ENCODE measurements at regions not wholly inside any gene's neighbourhood (a gene's known extent, or its start where the extent isn't known, plus 50 kb on each side); places are given as distances from the start of the nearest gene placed in this dataset.

GRCh38 chrX:85630901-85631300 is 251.4 kb upstream of the POF1B start:
- DNase-seq (ENCODE audit: low read depth) = no peak
- no peak for TF ChIP-seq CTCF (IDR thresholded peaks at IDR 0.05; ENCODE audit: control insufficient read depth, extremely low read depth, insufficient read depth)
- no peak overlapping the region for H3K4me3 ChIP-seq (ENCODE audit: low read depth, low read length)

- no peak for DNase-seq (ENCODE audit: low read depth)
Observed at GRCh38 chrX:85627363-85627762, 247.9 kb upstream of the POF1B start.

GRCh38 chrX:85622635-85623034 is 243.2 kb upstream of the POF1B start:
- TF ChIP-seq CTCF (IDR thresholded peaks at IDR 0.05; ENCODE audit: control insufficient read depth, extremely low read depth, insufficient read depth) = no peak
- DNase-seq (ENCODE audit: low read depth) = no peak
- H3K4me3 ChIP-seq (ENCODE audit: low read depth, low read length) = no peak overlapping the region

More at GRCh38 chrX:85627363-85627762, 247.9 kb upstream of the POF1B start:
- peak; percentile 49 for TF ChIP-seq CTCF (IDR thresholded peaks at IDR 0.05; ENCODE audit: control insufficient read depth, extremely low read depth, insufficient read depth)
- no peak overlapping the region for H3K4me3 ChIP-seq (ENCODE audit: low read depth, low read length)

- no peak overlapping the region for H3K4me3 ChIP-seq (ENCODE audit: low read depth, low read length)
- no peak for DNase-seq (ENCODE audit: low read depth)
- TF ChIP-seq CTCF (IDR thresholded peaks at IDR 0.05; ENCODE audit: control insufficient read depth, extremely low read depth, insufficient read depth) = no peak
Observed at GRCh38 chrX:85620466-85620865, 241.0 kb upstream of the POF1B start.

- DNase-seq (ENCODE audit: low read depth) = no peak
- H3K4me3 ChIP-seq (ENCODE audit: low read depth, low read length) = no peak overlapping the region
- no peak for TF ChIP-seq CTCF (IDR thresholded peaks at IDR 0.05; ENCODE audit: control insufficient read depth, extremely low read depth, insufficient read depth)
Observed at GRCh38 chrX:85619962-85620361, 240.5 kb upstream of the POF1B start.

GRCh38 chrX:85611926-85612325 is 232.5 kb upstream of the POF1B start:
- peak; percentile 36; the same call in 1 of the 2 replicates for TF ChIP-seq CTCF (IDR thresholded peaks at IDR 0.05; ENCODE audit: control insufficient read depth, extremely low read depth, insufficient read depth)
- no peak overlapping the region for H3K4me3 ChIP-seq (ENCODE audit: low read depth, low read length)
- no peak for DNase-seq (ENCODE audit: low read depth)

GRCh38 chrX:85592980-85593379 is 213.5 kb upstream of the POF1B start:
- H3K4me3 ChIP-seq (ENCODE audit: low read depth, low read length) = no peak overlapping the region
- no peak for TF ChIP-seq CTCF (IDR thresholded peaks at IDR 0.05; ENCODE audit: control insufficient read depth, extremely low read depth, insufficient read depth)
- DNase-seq (ENCODE audit: low read depth) = no peak

All from LNCaP clone FGC (cell line).